NCI-H187 treated with DMSO at 0.1 percent for 48 hours (cell line): ENCODE measurements at regions not wholly inside any gene's neighbourhood (a gene's known extent, or its start where the extent isn't known, plus 50 kb on each side); places are given as distances from the start of the nearest gene placed in this dataset.
"Not testable (repeated sequence)": the region's sequence is repeated elsewhere in the genome, so short reads cannot be mapped to it uniquely, and the experiment has no call there.

Source experiments
- DNase-seq: peaks from one replicate; lab custom pipeline; 2025; lab: John Stamatoyannopoulos, UW

DNA sequence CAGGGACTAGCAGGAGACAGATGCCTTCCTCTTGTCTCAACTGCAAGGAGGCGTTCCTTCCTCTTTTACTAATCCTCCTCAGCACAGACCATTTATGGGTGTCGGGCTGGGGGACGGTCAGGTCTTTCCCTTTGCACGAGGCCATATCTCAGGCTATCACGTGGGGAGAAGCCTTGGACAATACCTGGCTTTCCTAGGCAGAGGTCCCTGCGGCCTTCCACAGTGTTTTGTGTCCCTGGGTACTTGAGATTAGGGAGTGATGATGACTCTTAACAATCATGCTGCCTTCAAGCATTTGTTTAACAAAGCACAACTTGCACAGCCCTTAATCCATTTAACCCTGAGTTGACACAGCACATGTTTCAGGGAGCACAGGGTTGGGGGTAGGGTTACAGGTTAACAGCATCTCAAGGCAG lies 1238.6 kb downstream of the OLFM4 start:
- not testable (repeated sequence) for DNase-seq

DNA sequence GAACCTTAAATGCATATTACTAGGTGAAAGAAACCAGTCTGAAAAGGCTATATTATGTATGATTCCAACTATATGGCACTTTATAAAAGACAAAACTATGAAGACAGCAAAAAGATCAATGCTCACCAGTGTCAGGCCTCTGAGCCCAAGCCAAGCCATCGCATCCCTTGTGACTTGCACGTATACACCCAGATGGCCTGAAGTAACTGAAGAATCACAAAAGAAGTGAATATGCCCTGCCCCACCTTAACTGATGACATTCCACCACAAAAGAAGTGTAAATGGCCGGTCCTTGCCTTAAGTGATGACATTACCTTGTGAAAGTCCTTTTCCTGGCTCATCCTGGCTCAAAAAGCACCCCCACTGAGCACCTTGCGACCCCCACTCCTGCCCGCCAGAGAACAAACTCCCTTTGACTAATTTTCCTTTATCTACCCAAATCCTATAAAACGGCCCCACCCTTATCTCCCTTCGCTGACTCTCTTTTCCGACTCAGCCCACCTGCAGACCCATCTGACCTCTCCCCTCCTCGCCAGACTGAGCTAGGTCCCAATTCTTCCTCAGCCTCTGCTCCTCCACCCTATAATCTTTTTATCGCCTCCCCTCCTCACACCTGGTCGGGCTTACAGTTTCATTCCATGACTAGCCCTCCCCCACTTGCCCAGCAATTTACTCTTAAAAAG lies 1239.5 kb downstream of the OLFM4 start:
- DNase-seq: not testable (repeated sequence)

GRCh38 chr13:54287062-54287764 lies 1258.6 kb downstream of the OLFM4 start:
- DNase-seq: no peak

- no peak for DNase-seq
Observed at GRCh38 chr13:54301085-54301484, 1272.5 kb downstream of the OLFM4 start.

DNA sequence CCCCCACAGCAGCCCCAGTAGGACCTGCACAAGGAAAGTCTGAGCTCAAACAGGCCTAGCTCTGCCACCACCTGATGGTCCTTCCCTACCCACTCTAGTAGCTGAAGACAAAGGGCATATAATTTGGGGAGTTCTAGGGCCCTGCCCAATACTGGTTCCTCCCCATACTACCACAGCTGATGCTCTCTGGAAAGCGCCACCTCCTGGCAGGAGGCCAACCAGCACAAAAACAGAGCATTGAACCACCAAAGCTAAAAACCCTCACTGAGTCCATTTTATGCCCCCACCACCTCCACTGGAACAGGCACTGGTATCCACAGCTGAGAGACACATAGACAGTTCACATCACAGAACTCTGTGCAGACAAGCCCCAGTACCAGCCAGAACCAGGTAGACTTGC lies 1276.8 kb downstream of the OLFM4 start:
- no peak for DNase-seq

DNA sequence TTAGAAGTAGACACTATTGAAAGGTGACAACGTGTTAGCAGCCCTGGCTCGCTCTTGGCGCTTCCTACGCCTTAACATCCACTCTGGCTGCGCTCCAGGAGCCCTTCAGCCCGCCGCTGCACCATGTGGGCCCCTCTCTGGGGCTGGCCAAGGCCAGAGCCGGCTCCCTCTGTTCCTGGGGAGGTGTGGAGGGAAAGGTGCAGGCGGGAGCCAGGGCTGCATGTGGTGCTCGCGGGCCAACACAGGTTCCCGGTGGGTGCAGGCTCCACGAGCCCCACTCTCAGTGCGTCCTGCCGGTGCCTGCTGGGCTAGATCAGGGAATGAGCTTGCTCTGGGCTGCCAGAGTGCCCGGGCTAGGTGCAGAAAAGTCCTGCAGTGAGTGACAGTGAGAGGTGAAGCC lies 1284.3 kb downstream of the OLFM4 start:
- DNase-seq: no peak

GRCh38 chr13:54317722-54318121 lies 1289.1 kb downstream of the OLFM4 start:
- no peak for DNase-seq

DNA sequence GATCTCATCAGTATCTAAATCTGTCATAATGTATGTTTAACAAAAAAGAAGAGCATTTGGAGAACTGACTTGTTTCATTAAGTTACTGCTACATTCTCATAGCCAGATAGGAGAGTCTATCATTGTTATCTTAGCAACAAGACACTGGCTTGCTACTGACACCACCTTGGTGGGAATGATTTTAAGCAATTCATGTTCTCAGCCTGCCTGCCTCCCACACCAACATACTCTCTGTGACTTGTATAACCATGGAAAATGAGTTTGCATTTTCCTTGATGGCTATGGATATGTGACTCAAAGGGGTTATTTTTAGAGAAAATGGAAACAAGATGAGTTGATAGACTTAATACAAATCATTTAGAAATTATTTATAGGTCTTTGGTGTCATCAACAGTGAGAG lies 1308.9 kb downstream of the OLFM4 start:
- DNase-seq: no peak

DNA sequence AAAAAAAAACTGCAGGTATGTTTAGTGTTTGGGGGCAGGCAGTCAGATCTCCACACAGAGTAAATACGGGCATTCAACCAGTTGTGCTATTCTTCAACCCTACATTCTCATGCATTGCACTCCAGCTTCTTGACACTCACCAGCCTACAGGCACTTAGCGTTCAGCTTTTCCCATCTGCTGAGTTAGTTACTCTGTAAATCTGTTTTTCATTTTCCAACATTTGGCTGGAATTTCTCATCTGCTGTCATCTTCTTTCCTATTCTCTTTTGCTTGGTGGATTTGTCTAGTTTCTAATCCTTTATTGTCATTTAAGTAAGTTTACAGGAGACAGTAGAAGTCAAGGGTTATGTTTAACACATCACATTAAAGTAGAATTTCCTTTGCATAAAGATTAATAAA lies 1318.9 kb downstream of the OLFM4 start:
- DNase-seq: no peak

GRCh38 chr13:54356209-54356608 lies 1327.6 kb downstream of the OLFM4 start:
- no peak for DNase-seq

- DNase-seq: no peak
Observed at GRCh38 chr13:54356849-54357248, 1328.2 kb downstream of the OLFM4 start.

DNA sequence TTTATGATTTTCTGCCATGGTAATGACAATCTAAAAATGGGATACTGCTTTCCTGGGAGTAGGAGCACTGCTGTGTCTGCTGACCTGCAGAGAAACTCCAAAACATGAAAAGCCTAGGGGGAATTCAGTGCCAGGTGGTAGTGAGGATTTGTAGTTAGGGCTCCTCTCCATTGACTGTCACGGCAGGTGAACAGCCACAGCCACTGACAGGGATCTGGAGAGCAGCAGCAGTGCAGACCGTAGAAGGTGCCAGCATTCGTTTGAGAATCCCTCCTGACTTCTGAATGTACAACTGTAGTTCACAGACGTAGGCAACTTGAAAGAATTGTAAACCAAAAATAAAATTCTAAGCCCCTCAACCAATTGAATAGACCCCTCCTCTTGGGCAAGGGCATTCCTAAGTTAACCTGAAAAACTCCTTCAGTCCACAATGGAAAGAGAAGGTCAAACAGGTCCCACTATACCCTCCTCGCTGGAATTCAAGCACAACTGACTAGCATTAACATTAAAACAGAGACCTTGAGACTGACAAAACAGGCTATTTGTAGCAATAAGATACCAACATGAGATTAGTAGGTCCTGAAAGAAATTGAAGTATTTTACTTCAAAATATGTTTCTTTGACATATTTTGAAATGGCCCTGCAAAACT lies 1328.8 kb downstream of the OLFM4 start:
- no peak for DNase-seq

DNA sequence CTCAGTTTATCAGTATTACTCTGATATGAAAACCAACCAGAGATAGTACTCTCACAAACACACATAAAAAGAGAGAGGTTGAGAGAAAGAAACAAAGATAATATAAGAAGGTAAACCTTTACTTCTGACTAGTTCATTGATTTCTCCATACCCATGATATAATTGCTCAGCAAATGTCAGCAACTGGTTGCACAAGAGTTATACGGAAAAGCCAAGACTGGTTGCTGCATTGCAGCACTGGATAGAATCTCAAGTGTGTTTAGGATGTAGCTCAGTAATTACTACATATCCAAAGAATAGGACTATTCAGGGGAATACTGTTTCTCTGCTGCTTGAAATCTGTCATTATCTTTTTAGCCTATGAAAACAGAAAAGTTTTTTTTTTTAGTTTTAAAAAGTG lies 1332.8 kb downstream of the OLFM4 start:
- DNase-seq: no peak

- DNase-seq: no peak
Observed at GRCh38 chr13:54366728-54367127, 1338.1 kb downstream of the OLFM4 start.

GRCh38 chr13:54367639-54368271 lies 1339.1 kb downstream of the OLFM4 start:
- DNase-seq: no peak

DNA sequence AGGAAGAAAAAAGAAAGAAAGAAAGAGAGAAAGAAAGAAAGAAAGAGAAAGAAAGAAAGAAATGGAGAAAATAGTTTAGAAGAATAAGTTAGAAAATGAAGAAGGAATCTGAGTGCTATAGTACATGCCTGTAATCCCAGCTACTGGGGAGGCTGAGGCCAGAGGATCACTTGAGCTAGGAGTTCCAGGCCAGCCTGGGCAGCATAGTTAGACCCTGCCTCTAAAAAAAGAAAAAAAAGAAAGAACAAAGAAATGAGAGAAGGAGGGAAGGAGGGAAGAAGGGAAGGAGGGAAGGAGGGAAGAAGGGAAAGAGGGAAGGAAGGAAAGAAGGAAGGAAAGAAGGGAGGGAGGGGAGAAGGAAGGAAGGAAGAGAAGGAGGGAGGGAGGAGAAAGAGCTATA lies 1339.8 kb downstream of the OLFM4 start:
- DNase-seq: no peak

DNA sequence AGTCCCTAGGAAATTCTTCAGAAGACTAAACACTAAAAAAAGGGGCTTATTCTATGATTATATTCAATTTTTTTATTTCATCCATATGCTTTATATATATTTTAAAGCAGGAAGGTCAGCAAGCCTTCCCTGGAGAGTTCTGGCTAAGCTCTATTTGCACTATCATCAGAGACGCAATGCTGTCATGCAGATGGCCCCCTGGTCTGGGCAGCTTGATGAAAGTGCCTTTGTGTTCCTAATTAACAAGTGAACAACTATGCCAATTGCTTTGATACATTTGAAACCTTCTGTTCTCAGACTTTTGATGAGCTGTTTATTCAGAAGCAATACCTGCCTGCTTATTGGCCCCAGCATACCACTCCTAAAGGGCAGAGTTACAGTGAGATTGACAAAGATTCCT lies 1344.6 kb downstream of the OLFM4 start:
- DNase-seq: no peak

GRCh38 chr13:54379461-54379860 lies 1350.8 kb downstream of the OLFM4 start:
- no peak for DNase-seq

GRCh38 chr13:54383604-54384003 lies 1355.0 kb downstream of the OLFM4 start:
- no peak for DNase-seq

DNA sequence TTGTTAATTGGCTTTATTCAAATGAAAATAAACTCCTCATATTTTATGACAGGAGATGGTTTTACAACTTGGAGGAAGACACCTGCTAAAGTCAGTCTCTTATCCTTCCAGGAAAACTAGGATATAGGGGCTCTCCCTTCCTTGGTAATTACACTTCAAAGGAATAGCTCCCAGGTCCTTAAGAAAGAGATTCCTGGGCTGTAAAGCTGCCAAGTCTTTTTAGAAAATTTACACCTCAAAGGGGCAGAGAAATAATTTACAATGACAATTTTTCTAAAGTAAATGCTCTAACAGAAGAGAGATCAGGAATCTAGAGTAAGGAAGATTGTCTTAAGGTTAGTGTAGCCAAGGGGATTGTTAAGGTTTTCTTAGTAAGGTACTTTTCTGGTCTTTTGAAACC lies 1359.0 kb downstream of the OLFM4 start:
- DNase-seq: no peak

GRCh38 chr13:54390841-54391240 lies 1362.2 kb downstream of the OLFM4 start:
- DNase-seq: no peak

- no peak for DNase-seq
Observed at GRCh38 chr13:54394085-54394700, 1365.6 kb downstream of the OLFM4 start.
